HEK293 (cell line): ENCODE measurements at regions not wholly inside any gene's neighbourhood (a gene's known extent, or its start where the extent isn't known, plus 50 kb on each side); places are given as distances from the start of the nearest gene placed in this dataset.
"Not testable (repeated sequence)": the region's sequence is repeated elsewhere in the genome, so short reads cannot be mapped to it uniquely, and the experiment has no call there.

Source experiments
- CTCF ChIA-PET: fragments of 350-600 bp; formaldehyde crosslinking; extraction: SDS; loops from one replicate; lab custom pipeline; 2021; ENCODE audit warnings: antibody characterized with exemption; lab: Yijun Ruan, JAX
- POLR2A ChIA-PET: fragments of 300-600 bp; formaldehyde crosslinking; extraction: SDS; loops from one replicate; lab custom pipeline; 2020; ENCODE audit warnings: antibody characterized with exemption, inconsistent platforms; lab: Yijun Ruan, JAX
- H3K27ac ChIP-seq: fragments of 200-500 bp; sonication (Bioruptor generic); 2 replicates; pipeline ENCODE4 v1.5.1; 2014; ENCODE audit warnings: low read depth, low read length, control low read depth, inconsistent platforms; ENCODE audit errors: extremely low read depth
- H3K36me3 ChIP-seq, 2 experiments: fragments of 200-500 bp in 1 of 2; sonication (Bioruptor generic) in 1 of 2; 1 replicate in 1 of 2; 2 replicates in 1 of 2; pipeline ENCODE4 v1.5.1; 2014 to 2017; ENCODE audit warnings: inconsistent platforms in 2 of 2, low read length in 2 of 2; ENCODE audit not compliant: control insufficient read depth in 2 of 2, insufficient read depth in 1 of 2
- H3K4me1 ChIP-seq: fragments of 200-500 bp; sonication (Bioruptor generic); 2 replicates; pipeline ENCODE4 v1.5.1; 2014; ENCODE audit warnings: mild to moderate bottlenecking, low read length, inconsistent platforms; ENCODE audit not compliant: control insufficient read depth, insufficient read depth
- H3K4me3 ChIP-seq: 2 replicates; pipeline ENCODE4 v1.5.1; 2011; ENCODE audit warnings: low read depth, mild to moderate bottlenecking, control low read depth, low read length, moderate library complexity
- H3K9me3 ChIP-seq: fragments of 200-500 bp; sonication (Bioruptor generic); 2 replicates; pipeline ENCODE4 v1.5.1; 2014; ENCODE audit warnings: low read depth, low read length, inconsistent platforms; ENCODE audit not compliant: control insufficient read depth, insufficient read depth
- KLF16 ChIP-seq: fragments of 450-650 bp; formaldehyde crosslinking; IDR thresholded peaks from 2 replicates; pipeline ENCODE4 v1.5.1; 2017; ENCODE audit warnings: missing biosample characterization, missing genetic modification characterization
- KLF17 ChIP-seq: fragments of 450-650 bp; formaldehyde crosslinking; IDR thresholded peaks from 2 replicates; pipeline ENCODE4 v1.5.1; 2016; ENCODE audit warnings: missing biosample characterization, missing genetic modification characterization
- MYNN ChIP-seq: fragments of 450-650 bp; formaldehyde crosslinking; IDR thresholded peaks from 2 replicates; pipeline ENCODE4 v1.5.1; 2016; ENCODE audit warnings: missing biosample characterization, missing genetic modification characterization, borderline replicate concordance
- OSR2 ChIP-seq: fragments of 450-650 bp; formaldehyde crosslinking; IDR thresholded peaks from 2 replicates; pipeline ENCODE4 v1.5.1; 2016; ENCODE audit warnings: missing biosample characterization, missing genetic modification characterization
- OVOL3 ChIP-seq: fragments of 450-650 bp; formaldehyde crosslinking; IDR thresholded peaks from 2 replicates; pipeline ENCODE4 v1.5.1; 2016; ENCODE audit warnings: missing biosample characterization, missing genetic modification characterization
- TRIM28 ChIP-seq: IDR thresholded peaks from 2 replicates; pipeline ENCODE4 v1.6.1; 2011; ENCODE audit warnings: low read length, control low read depth, borderline replicate concordance
- YY1 ChIP-seq: fragments of 450-650 bp; formaldehyde crosslinking; IDR thresholded peaks from 2 replicates; pipeline ENCODE4 v1.5.1; 2018; ENCODE audit warnings: missing biosample characterization, missing genetic modification characterization
- ZBTB17 ChIP-seq: fragments of 450-650 bp; formaldehyde crosslinking; IDR thresholded peaks from 2 replicates; pipeline ENCODE4 v1.5.1; 2016; ENCODE audit warnings: missing biosample characterization, missing genetic modification characterization
- ZEB2 ChIP-seq: fragments of 450-650 bp; formaldehyde crosslinking; IDR thresholded peaks from 2 replicates; pipeline ENCODE4 v1.5.1; 2016; ENCODE audit warnings: missing biosample characterization, missing genetic modification characterization
- ZFP3 ChIP-seq: fragments of 450-650 bp; formaldehyde crosslinking; IDR thresholded peaks from 2 replicates; pipeline ENCODE4 v1.5.1; 2016; ENCODE audit warnings: low read depth, missing biosample characterization, missing genetic modification characterization
- ZNF18 ChIP-seq: fragments of 450-650 bp; formaldehyde crosslinking; IDR thresholded peaks from 2 replicates; pipeline ENCODE4 v1.5.1; 2016; ENCODE audit warnings: missing biosample characterization, missing genetic modification characterization
- ZNF2 ChIP-seq: fragments of 450-650 bp; formaldehyde crosslinking; IDR thresholded peaks from 2 replicates; pipeline ENCODE4 v1.5.1; 2016; ENCODE audit warnings: missing biosample characterization, missing genetic modification characterization
- ZNF311 ChIP-seq: fragments of 450-650 bp; formaldehyde crosslinking; IDR thresholded peaks from 2 replicates; pipeline ENCODE4 v1.5.1; 2017; ENCODE audit warnings: missing biosample characterization, missing genetic modification characterization, borderline replicate concordance
- ZNF335 ChIP-seq: fragments of 450-650 bp; formaldehyde crosslinking; conservative IDR thresholded peaks from 2 replicates; pipeline ENCODE4 v1.5.1; 2016; ENCODE audit warnings: missing biosample characterization, missing genetic modification characterization
- ZNF600 ChIP-seq: fragments of 450-650 bp; formaldehyde crosslinking; IDR thresholded peaks from 2 replicates; pipeline ENCODE4 v1.5.1; 2016; ENCODE audit warnings: missing biosample characterization, missing genetic modification characterization
- ZNF610 ChIP-seq: fragments of 450-650 bp; formaldehyde crosslinking; IDR thresholded peaks from 2 replicates; pipeline ENCODE4 v1.5.1; 2016; ENCODE audit warnings: missing biosample characterization, missing genetic modification characterization, borderline replicate concordance
- ZNF660 ChIP-seq: fragments of 450-650 bp; IDR thresholded peaks from 2 replicates; pipeline ENCODE4 v1.5.1; 2018; ENCODE audit warnings: missing biosample characterization, mild to moderate bottlenecking, missing genetic modification characterization
- ZNF785 ChIP-seq: fragments of 450-650 bp; formaldehyde crosslinking; IDR thresholded peaks from 2 replicates; pipeline ENCODE4 v1.5.1; 2016; ENCODE audit warnings: missing biosample characterization, missing genetic modification characterization
- ZSCAN23 ChIP-seq: fragments of 450-650 bp; formaldehyde crosslinking; IDR thresholded peaks from 2 replicates; pipeline ENCODE4 v1.5.1; 2016; ENCODE audit warnings: missing biosample characterization, missing genetic modification characterization
- TF ChIP-seq, protein P1 (sequence below): fragments of 450-650 bp; formaldehyde crosslinking; IDR thresholded peaks from 2 replicates; pipeline ENCODE4 v1.5.1; 2017; ENCODE audit warnings: missing biosample characterization, missing genetic modification characterization
- TF ChIP-seq, protein P2 (sequence below): fragments of 450-650 bp; formaldehyde crosslinking; IDR thresholded peaks from 2 replicates; pipeline ENCODE4 v1.5.1; 2017; ENCODE audit warnings: missing biosample characterization, missing genetic modification characterization

- TF ChIP-seq KLF17 (tag by site-specific recombination) (no peak), KLF16 (tag by site-specific recombination) (no peak), OVOL3 (tag by site-specific recombination) (no peak), ZBTB17 (tag by site-specific recombination) (no peak), YY1 (no peak), ZEB2 (no peak), ZNF610 (tag by site-specific recombination) (no peak)
- TF ChIP-seq, protein P1, sequence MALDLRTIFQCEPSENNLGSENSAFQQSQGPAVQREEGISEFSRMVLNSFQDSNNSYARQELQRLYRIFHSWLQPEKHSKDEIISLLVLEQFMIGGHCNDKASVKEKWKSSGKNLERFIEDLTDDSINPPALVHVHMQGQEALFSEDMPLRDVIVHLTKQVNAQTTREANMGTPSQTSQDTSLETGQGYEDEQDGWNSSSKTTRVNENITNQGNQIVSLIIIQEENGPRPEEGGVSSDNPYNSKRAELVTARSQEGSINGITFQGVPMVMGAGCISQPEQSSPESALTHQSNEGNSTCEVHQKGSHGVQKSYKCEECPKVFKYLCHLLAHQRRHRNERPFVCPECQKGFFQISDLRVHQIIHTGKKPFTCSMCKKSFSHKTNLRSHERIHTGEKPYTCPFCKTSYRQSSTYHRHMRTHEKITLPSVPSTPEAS (tag by site-specific recombination) = no peak
- TF ChIP-seq, all 188 proteins: peak for 0
Measured at GRCh38 chrX:96483647-96484160, 200.9 kb upstream of the DIAPH2 start (continued).

DNA sequence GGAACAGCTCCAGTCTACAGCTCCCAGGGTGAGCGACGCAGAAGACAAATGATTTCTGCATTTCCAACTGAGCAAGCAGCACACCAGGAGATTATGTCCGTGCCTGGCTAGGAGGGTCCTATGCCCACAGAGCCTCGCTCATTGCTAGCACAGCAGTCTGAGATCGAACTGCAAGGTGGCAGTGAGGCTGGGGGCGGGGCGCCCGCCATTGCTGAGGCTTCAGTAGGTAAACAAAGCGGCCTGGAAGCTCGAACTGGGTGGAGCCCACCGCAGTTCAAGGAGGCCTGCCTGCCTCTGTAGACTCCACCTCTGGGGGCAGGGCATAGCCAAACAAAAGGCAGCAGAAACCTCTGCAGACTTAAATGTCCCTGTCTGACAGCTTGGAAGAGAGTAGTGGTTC, 198.0 kb upstream of the DIAPH2 start:
- H3K9me3 ChIP-seq, H3K27ac ChIP-seq, H3K36me3 ChIP-seq, CTCF ChIA-PET, H3K4me1 ChIP-seq, H3K4me3 ChIP-seq, POLR2A ChIA-PET: not testable (repeated sequence)

- H3K9me3 ChIP-seq = no peaks in the 10 kb centered on the region
- H3K36me3 ChIP-seq = no peaks in the 10 kb centered on the region
- H3K4me3 ChIP-seq = no peak overlapping the region
- ChIA-PET CTCF (no interaction called here), POLR2A (no interaction called here)
- TF ChIP-seq ZFP3 (tag by site-specific recombination) (no peak), MYNN (no peak), ZSCAN23 (tag by site-specific recombination) (no peak), ZNF785 (no peak), ZNF335 (tag by site-specific recombination) (no peak)
- H3K27ac ChIP-seq = no peak overlapping the region
- H3K4me1 ChIP-seq = no peaks in the 10 kb centered on the region
Measured at GRCh38 chrX:96502507-96502906, 182.1 kb upstream of the DIAPH2 start.

GRCh38 chrX:96529386-96529785, 155.3 kb upstream of the DIAPH2 start:
- CTCF ChIA-PET, POLR2A ChIA-PET, H3K4me3 ChIP-seq, H3K9me3 ChIP-seq, H3K36me3 ChIP-seq, H3K27ac ChIP-seq, H3K4me1 ChIP-seq: not testable (repeated sequence)

- Histone ChIP-seq H3K9me3 (no peaks in the 10 kb centered on the region), H3K27ac (no peak overlapping the region), H3K4me3 (no peak overlapping the region), H3K4me1 (no peaks in the 10 kb centered on the region), H3K36me3 (no peaks in the 10 kb centered on the region)
- POLR2A ChIA-PET = no interaction called here
- CTCF ChIA-PET = no interaction called here
- TF ChIP-seq ZNF311 (tag by site-specific recombination) (no peak), ZNF2 (tag by site-specific recombination) (no peak), ZNF660 (no peak), TRIM28 (no peak), ZNF610 (tag by site-specific recombination) (no peak), OSR2 (tag by site-specific recombination) (no peak), ZNF600 (no peak), ZNF18 (tag by site-specific recombination) (no peak)
- TF ChIP-seq, protein P2, sequence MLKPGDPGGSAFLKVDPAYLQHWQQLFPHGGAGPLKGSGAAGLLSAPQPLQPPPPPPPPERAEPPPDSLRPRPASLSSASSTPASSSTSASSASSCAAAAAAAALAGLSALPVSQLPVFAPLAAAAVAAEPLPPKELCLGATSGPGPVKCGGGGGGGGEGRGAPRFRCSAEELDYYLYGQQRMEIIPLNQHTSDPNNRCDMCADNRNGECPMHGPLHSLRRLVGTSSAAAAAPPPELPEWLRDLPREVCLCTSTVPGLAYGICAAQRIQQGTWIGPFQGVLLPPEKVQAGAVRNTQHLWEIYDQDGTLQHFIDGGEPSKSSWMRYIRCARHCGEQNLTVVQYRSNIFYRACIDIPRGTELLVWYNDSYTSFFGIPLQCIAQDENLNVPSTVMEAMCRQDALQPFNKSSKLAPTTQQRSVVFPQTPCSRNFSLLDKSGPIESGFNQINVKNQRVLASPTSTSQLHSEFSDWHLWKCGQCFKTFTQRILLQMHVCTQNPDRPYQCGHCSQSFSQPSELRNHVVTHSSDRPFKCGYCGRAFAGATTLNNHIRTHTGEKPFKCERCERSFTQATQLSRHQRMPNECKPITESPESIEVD (tag by site-specific recombination) = no peak
Measured at GRCh38 chrX:96538104-96538725, 146.4 kb upstream of the DIAPH2 start.
